Middle frontal gyrus (tissue), 1 donor: ENCODE measurements at regions not wholly inside any gene's neighbourhood (a gene's known extent, or its start where the extent isn't known, plus 50 kb on each side); places are given as distances from the start of the nearest gene placed in this dataset.
"Not testable (repeated sequence)": the region's sequence is repeated elsewhere in the genome, so short reads cannot be mapped to it uniquely, and the experiment has no call there.

Experiments used
- DNase-seq: peaks from one replicate; pipeline ENCODE4 v3.0.0-alpha.2; 2015; ENCODE audit warnings: low spot score; ENCODE audit errors: extremely low spot score

DNA sequence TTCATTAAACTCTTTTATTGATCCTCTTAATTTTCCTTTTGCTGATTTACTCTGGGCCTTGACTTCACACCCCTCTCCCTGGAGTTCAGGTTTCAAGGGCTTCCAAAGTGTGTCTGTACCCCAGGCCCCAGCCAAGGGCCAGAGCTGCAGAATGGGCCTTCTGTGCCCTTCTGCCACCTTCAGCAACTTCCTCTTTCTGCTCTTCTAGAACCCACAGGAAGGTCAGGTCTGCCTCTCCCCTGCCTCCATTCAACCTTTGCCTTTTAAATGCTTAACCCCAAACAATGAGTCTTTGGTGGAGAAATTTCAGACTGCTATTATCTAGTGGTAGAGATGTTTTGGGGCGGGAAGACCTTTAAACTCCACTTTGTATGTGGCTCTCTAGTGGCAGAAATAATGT is 63.1 kb downstream of the TSN start:
- DNase-seq = no peak

- DNase-seq = no peak
Observed at GRCh38 chr2:121819846-121820245, 64.4 kb downstream of the TSN start.

- DNase-seq = no peak
Observed at GRCh38 chr2:121821476-121822158, 66.2 kb downstream of the TSN start.

- no peak for DNase-seq
Observed at GRCh38 chr2:121824264-121824663, 68.8 kb downstream of the TSN start.

- DNase-seq = no peak
Observed at GRCh38 chr2:121825003-121825950, 69.8 kb downstream of the TSN start.

GRCh38 chr2:121826036-121826435 is 70.6 kb downstream of the TSN start:
- DNase-seq = no peak

- DNase-seq = no peak
Observed at GRCh38 chr2:121828281-121828731, 72.9 kb downstream of the TSN start.

- no peak for DNase-seq
Observed at GRCh38 chr2:121830809-121831208, 75.4 kb downstream of the TSN start.

DNA sequence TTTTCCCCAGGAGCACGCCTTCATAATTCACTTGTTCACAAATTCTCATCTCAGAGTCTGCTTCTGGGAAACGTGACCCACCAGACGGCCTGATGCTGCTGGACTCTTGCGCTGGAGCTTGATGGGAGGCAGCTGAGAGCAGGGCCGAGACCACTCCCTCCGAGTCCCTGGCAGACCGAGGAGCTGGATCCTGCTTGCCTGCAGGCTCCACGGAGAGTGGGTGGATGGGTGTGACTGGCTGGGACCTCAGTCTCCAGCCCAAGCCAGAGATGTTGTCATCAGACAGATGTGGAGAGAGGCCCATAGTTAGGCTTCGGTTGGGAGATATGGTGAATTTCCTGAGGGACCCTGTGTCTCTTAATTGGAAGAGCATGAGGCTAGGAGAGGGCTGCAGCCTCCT is 76.4 kb downstream of the TSN start:
- DNase-seq = no peak

DNA sequence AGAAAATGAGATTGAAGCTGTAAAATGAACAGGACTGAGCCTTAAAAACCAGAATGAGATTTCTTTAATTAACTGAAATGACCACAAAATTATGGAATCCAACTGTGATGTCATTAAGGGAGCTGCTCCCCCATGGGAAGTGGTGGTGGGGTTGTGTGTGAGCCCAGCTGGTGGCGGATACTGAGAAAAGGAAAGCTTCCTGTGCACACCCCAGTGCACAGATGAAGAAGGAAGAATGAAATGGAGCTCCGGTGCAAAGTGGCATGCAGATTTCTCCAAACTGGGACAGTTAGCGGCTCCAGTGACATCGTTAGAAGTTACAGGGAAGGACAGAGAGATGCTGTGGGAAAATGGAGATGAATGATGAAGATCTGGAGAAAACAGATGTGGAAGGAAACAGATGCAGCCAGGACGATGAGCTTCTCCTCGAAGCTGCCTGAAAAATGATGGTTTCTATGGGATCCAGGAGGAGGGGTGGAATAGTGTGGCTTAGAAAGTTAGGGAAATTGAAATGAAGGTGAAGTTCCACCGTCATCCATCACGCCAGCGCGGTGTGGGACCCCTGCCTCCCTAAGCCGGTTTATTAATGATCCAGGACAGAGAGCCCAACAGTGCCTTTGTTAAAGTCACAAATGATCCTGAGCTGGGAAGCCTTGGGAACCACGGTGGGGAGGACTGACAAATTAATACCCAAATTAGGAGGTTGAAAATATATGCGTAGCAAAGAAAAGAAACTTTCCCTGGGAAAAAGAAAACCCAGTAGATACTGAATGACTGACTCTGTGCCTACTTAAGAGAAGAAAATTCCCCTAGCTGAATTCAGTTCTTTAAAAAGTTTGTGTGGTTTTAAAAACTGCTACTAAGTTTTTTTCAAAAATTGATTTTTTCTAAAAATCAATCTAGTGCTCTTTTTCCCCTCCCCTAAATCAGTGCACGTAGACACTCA is 77.2 kb downstream of the TSN start:
- no peak for DNase-seq

- no peak for DNase-seq
Observed at GRCh38 chr2:121833358-121833723, 77.9 kb downstream of the TSN start.

DNA sequence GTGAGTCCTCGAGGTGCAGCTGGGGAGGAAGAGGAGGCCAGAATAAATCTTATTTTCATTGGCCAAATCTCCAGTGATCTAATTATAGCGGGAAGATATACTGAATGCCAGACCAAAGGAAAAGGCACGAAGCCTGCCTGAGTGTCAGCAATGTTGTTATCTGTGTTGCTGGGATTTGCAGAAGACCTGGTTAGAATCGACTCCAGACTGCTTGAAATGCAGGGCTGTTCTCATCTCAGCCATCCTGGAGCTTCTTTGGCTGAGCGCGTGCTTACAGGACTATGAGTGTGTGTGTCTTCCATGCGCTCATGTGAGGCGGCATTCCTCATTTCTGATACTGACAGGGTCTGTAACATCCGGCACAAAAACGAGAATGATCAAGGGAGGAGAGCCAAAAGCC is 81.2 kb downstream of the TSN start:
- DNase-seq = no peak

GRCh38 chr2:121837591-121837990 is 82.1 kb downstream of the TSN start:
- DNase-seq = no peak

- DNase-seq = no peak
Observed at GRCh38 chr2:121838551-121838950, 83.1 kb downstream of the TSN start.

DNA sequence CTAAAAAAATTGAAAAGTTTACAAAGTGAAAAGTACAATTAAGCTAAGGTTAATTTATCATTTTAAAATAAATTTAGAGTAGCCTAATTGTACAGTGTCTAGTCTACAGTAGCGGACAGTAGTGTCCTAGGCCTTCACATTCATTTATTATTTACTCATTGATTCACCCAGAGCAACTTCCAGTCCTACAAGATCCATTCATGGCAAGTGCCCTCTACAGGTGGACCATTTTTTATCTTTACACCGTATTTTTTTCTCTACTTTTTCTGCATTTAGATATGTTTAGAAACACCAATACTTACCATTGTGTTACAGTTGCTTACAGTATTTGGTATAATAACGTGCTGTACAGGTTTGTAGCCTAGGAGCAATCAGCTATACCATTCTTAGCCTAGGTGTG is 84.1 kb downstream of the TSN start:
- DNase-seq = no peak

DNA sequence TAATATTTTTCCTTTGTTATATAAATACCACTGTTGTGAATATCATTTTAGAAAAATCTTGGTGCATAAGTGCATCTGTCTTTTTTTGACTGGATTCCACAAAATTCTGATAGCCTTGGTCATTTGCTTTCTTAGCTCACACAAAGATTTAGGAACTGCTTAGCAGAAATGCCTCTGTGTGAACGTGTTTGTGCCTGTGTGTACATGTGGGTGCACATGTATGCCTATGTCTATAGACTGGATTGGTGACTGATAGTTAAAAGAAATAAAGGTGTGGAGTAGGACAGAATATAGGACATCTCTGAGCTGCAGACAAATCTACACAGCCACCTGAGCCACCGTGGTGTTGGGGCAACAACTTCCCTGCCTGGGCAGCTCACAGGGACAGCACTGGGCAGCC is 93.8 kb downstream of the TSN start:
- DNase-seq = no peak

- DNase-seq = not testable (repeated sequence)
Observed at GRCh38 chr2:121853149-121853548, 97.7 kb downstream of the TSN start.

DNA sequence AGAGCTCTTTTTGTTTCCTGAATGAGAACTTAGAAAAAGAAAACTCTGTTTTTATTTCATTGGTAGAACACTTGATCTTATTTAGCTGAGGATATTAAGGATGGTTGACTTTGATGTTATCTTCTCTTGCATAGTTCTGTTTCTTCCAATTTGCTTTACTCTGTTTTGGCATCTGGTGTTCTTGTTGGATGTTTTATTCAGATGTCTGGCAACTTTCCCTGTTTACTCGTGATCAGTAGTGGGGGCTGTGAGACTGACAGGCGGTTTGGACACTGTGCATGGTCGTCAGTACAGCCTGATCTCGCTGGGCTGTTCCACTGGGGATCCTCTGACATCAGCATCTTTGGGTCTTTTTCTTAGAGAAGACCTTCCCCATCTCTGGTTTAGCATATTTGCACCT is 100.1 kb downstream of the TSN start:
- DNase-seq = no peak

GRCh38 chr2:121856360-121856759 is 100.9 kb downstream of the TSN start:
- no peak for DNase-seq

DNA sequence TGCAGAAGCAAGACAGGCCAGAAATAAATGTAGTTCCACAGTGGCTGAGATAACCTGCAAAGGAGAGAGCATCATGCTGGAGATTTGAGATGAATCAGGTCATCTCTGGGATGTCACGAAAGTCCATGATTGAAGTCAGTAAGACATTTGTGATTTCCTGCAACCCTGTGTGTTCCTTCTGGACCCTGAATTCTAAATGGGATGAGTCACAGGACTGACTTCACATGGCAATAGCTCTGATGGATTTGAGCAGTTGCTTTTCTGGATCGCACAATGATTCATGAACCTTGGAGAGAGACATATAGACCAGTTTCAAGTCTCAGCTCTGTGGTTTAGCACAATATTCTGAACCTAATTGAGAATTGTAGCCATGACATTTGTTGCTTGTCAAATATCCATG is 102.9 kb downstream of the TSN start:
- no peak for DNase-seq

DNA sequence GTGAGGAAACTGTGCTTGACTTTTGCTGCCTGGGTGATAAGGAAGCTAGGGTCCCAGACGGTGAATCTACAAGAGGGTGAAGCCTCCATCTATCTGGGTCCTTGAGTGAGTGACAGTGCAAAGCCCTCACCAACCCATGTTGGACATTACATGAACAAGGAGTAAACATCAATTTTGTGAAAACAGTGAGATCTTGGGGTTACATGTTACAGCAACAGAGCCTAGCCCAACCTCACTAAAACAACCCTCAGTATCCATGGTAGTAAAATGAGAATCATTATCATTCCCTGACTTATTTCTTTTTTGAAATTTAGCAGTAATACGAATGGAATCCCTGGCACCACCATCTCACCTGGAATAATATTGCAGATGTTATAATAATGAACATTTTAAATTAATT is 103.4 kb downstream of the TSN start:
- DNase-seq = no peak
